RWPE1 (cell line): ENCODE measurements at regions not wholly inside any gene's neighbourhood (a gene's known extent, or its start where the extent isn't known, plus 50 kb on each side); places are given as distances from the start of the nearest gene placed in this dataset.

Experiments used
- CTCF ChIA-PET: fragments of 350-600 bp; sonication (Branson Sonifier 250); formaldehyde crosslinking; extraction: SDS; loops from one replicate; lab custom pipeline; 2021; lab: Yijun Ruan, JAX
- POLR2A ChIA-PET: fragments of 400-600 bp; formaldehyde crosslinking; extraction: SDS; loops from one replicate; lab custom pipeline; 2020; ENCODE audit warnings: antibody characterized with exemption; ENCODE audit not compliant: low non-redundant PET; lab: Yijun Ruan, JAX
- DNase-seq: peaks from one replicate; pipeline ENCODE4 v3.0.0; 2012; ENCODE audit warnings: low spot score
- H3K27ac ChIP-seq: fragments of 450-650 bp; 2 replicates; pipeline ENCODE4 v1.5.1; 2017
- CTCF ChIP-seq: fragments of 450-650 bp; conservative IDR thresholded peaks from 2 replicates; pipeline ENCODE4 v1.5.1; 2017; ENCODE audit warnings: low read depth, mild to moderate bottlenecking

- ChIA-PET POLR2A (no interaction called here), CTCF (no interaction called here)
- TF ChIP-seq CTCF: no peak
- DNase-seq: peak; percentile 79
- no peak overlapping the region for H3K27ac ChIP-seq
Observed at GRCh38 chr1:105865546-105865945, 1190.9 kb upstream of the PRMT6 start.

GRCh38 chr1:105872817-105873216 lies 1183.7 kb upstream of the PRMT6 start:
- no peak for DNase-seq
- POLR2A ChIA-PET: no interaction called here
- no peak overlapping the region for H3K27ac ChIP-seq
- no peak for TF ChIP-seq CTCF
- CTCF ChIA-PET: interaction anchor here (0.6 kb wide), 1 partner anchor 357 kb away, joined by 3 read pairs; no protein-coding TSS in a partner anchor

GRCh38 chr1:105874621-105875020 lies 1181.9 kb upstream of the PRMT6 start:
- TF ChIP-seq CTCF: no peak
- ChIA-PET CTCF (no interaction called here), POLR2A (no interaction called here)
- H3K27ac ChIP-seq: no peak overlapping the region
- DNase-seq: no peak

GRCh38 chr1:105886309-105886708 lies 1170.2 kb upstream of the PRMT6 start:
- CTCF ChIA-PET: no interaction called here
- POLR2A ChIA-PET: no interaction called here
- no peak for TF ChIP-seq CTCF
- H3K27ac ChIP-seq: no peak overlapping the region
- no peak for DNase-seq

- no peak for TF ChIP-seq CTCF
- POLR2A ChIA-PET: no interaction called here
- CTCF ChIA-PET: no interaction called here
- no peak for DNase-seq
- H3K27ac ChIP-seq: no peak overlapping the region
Observed at GRCh38 chr1:105891308-105891707, 1165.2 kb upstream of the PRMT6 start.

- no peak for TF ChIP-seq CTCF
- DNase-seq: no peak
- ChIA-PET CTCF (no interaction called here), POLR2A (no interaction called here)
- no peak overlapping the region for H3K27ac ChIP-seq
Observed at GRCh38 chr1:105894006-105894405, 1162.5 kb upstream of the PRMT6 start.

- ChIA-PET POLR2A (no interaction called here), CTCF (interaction anchor here (0.6 to 0.7 kb wide), 2 partner anchors 68 to 1105 kb away, joined by 3 to 4 read pairs; no protein-coding TSS in a partner anchor)
- DNase-seq: no peak
- H3K27ac ChIP-seq: no peak overlapping the region
- no peak for TF ChIP-seq CTCF
Observed at GRCh38 chr1:105909811-105910210, 1146.7 kb upstream of the PRMT6 start.
